H9 (cell line): ENCODE measurements at regions not wholly inside any gene's neighbourhood (a gene's known extent, or its start where the extent isn't known, plus 50 kb on each side); places are given as distances from the start of the nearest gene placed in this dataset.

Experiments used
- DNase-seq: peaks from one replicate; pipeline ENCODE4 v3.0.0-alpha.2; 2017
- H2AFZ ChIP-seq: one replicate; pipeline ENCODE4 v1.6.1; 2013; ENCODE audit warnings: mild to moderate bottlenecking, low read length, control low read depth, moderate library complexity
- H2AK5ac ChIP-seq: 2 replicates; pipeline ENCODE4 v1.6.1; 2013; ENCODE audit warnings: low read length, control low read depth, mixed read lengths; ENCODE audit not compliant: insufficient read length
- H2BK120ac ChIP-seq: one replicate; pipeline ENCODE4 v1.6.1; 2013; ENCODE audit warnings: low read depth, mild to moderate bottlenecking, low read length, control low read depth, inconsistent platforms; ENCODE audit not compliant: poor library complexity, severe bottlenecking
- H2BK12ac ChIP-seq: 2 replicates; pipeline ENCODE4 v1.6.1; 2013; ENCODE audit warnings: low read length, control low read depth, mixed read lengths, low read depth; ENCODE audit not compliant: insufficient read length
- H2BK15ac ChIP-seq: 2 replicates; pipeline ENCODE4 v1.6.1; 2013; ENCODE audit warnings: low read depth, low read length, control low read depth
- H2BK20ac ChIP-seq: one replicate; pipeline ENCODE4 v1.6.1; 2013; ENCODE audit warnings: low read depth, mild to moderate bottlenecking, low read length, control low read depth, inconsistent platforms; ENCODE audit not compliant: poor library complexity, severe bottlenecking
- H2BK5ac ChIP-seq: 2 replicates; pipeline ENCODE4 v1.6.1; 2013; ENCODE audit warnings: low read length, control low read depth, mixed read lengths; ENCODE audit not compliant: insufficient read length
- H3K14ac ChIP-seq: 2 replicates; pipeline ENCODE4 v1.6.1; 2013; ENCODE audit warnings: low read length, control low read depth; ENCODE audit not compliant: insufficient read depth
- H3K18ac ChIP-seq: 2 replicates; pipeline ENCODE4 v1.6.1; 2013; ENCODE audit warnings: low read depth, mild to moderate bottlenecking, mixed read lengths, low read length, control low read depth; ENCODE audit not compliant: insufficient read length
- H3K23ac ChIP-seq: 2 replicates; pipeline ENCODE4 v1.6.1; 2013; ENCODE audit warnings: low read length, control low read depth, mixed read lengths, low read depth; ENCODE audit not compliant: insufficient read length
- H3K23me2 ChIP-seq: 2 replicates; pipeline ENCODE4 v1.6.1; 2013; ENCODE audit warnings: low read depth, mild to moderate bottlenecking, mixed read lengths, low read length, control low read depth; ENCODE audit not compliant: insufficient read length, poor library complexity, severe bottlenecking
- H3K27ac ChIP-seq: 2 replicates; pipeline ENCODE4 v1.5.1; 2013; ENCODE audit warnings: low read length, control low read depth, mixed read lengths, low read depth; ENCODE audit not compliant: insufficient read length
- H3K27me3 ChIP-seq: 2 replicates; pipeline ENCODE4 v1.6.1; 2013; ENCODE audit warnings: low read length, control low read depth, inconsistent platforms; ENCODE audit not compliant: insufficient read depth
- H3K4ac ChIP-seq: 2 replicates; pipeline ENCODE4 v1.6.1; 2013; ENCODE audit warnings: low read depth, mild to moderate bottlenecking, control low read depth, inconsistent platforms, low read length, moderate library complexity
- H3K4me1 ChIP-seq: 2 replicates; pipeline ENCODE4 v1.6.1; 2013; ENCODE audit warnings: low read length, control low read depth, inconsistent platforms; ENCODE audit not compliant: insufficient read depth
- H3K4me2 ChIP-seq: 2 replicates; pipeline ENCODE4 v1.6.1; 2013; ENCODE audit warnings: low read length, control low read depth, mixed read lengths; ENCODE audit not compliant: insufficient read length, insufficient read depth
- H3K56ac ChIP-seq: 2 replicates; pipeline ENCODE4 v1.6.1; 2013; ENCODE audit warnings: low read depth, mild to moderate bottlenecking, mixed read lengths, low read length, control low read depth; ENCODE audit not compliant: insufficient read length
- H3K79me1 ChIP-seq: 2 replicates; pipeline ENCODE4 v1.6.1; 2013; ENCODE audit warnings: low read depth, mild to moderate bottlenecking, moderate library complexity, low read length, control low read depth, inconsistent platforms; ENCODE audit not compliant: insufficient read depth, poor library complexity, severe bottlenecking
- H3K79me2 ChIP-seq: 2 replicates; pipeline ENCODE4 v1.6.1; 2013; ENCODE audit warnings: low read length, control low read depth, inconsistent platforms; ENCODE audit not compliant: insufficient read depth
- H3K9ac ChIP-seq: 2 replicates; pipeline ENCODE4 v1.6.1; 2013; ENCODE audit warnings: low read length, control low read depth, mixed read lengths; ENCODE audit not compliant: insufficient read length; ENCODE audit errors: extremely low read depth
- H3K9me3 ChIP-seq: one replicate; pipeline ENCODE4 v1.6.1; 2013; ENCODE audit warnings: low read depth, low read length, inconsistent platforms; ENCODE audit not compliant: control insufficient read depth
- H3T11ph ChIP-seq: one replicate; pipeline ENCODE4 v1.6.1; 2013; ENCODE audit warnings: mild to moderate bottlenecking, low read length, control low read depth, inconsistent platforms
- H4K20me1 ChIP-seq: one replicate; pipeline ENCODE4 v1.6.1; 2013; ENCODE audit not compliant: control insufficient read depth, insufficient read length, insufficient read depth
- H4K5ac ChIP-seq: 2 replicates; pipeline ENCODE4 v1.6.1; 2013; ENCODE audit warnings: low read depth, mild to moderate bottlenecking, mixed read lengths, low read length, control low read depth; ENCODE audit not compliant: insufficient read length
- H4K8ac ChIP-seq: replicated peaks from 2 replicates; pipeline ENCODE4 v1.6.1; 2013; ENCODE audit warnings: low read length, control low read depth, mixed read lengths, low read depth; ENCODE audit not compliant: insufficient read length
- H4K91ac ChIP-seq: 2 replicates; pipeline ENCODE4 v1.6.1; 2013; ENCODE audit warnings: low read depth, mild to moderate bottlenecking, moderate library complexity, mixed read lengths, low read length, control low read depth; ENCODE audit not compliant: insufficient read length
- H3K27ac Mint-ChIP-seq, 3 experiments: 2 replicates in 2 of 3; 3 replicates in 1 of 3; pipeline ENCODE4 v1.8.0; 2020 to 2021; ENCODE audit warnings: mixed read lengths in 3 of 3, mild to moderate bottlenecking in 1 of 3, moderate library complexity in 1 of 3
- H3K27me3 Mint-ChIP-seq: 2 replicates; pipeline ENCODE4 v1.8.0; 2021; ENCODE audit warnings: low read depth, mild to moderate bottlenecking, moderate library complexity, mixed read lengths
- H3K36me3 Mint-ChIP-seq, 3 experiments: 2 replicates in 2 of 3; 3 replicates in 1 of 3; pipeline ENCODE4 v1.8.0; 2020 to 2021; ENCODE audit warnings: low read depth in 3 of 3, mixed read lengths in 3 of 3; ENCODE audit not compliant: insufficient read depth in 1 of 3
- H3K4me1 Mint-ChIP-seq, 2 experiments: 2 replicates each; pipeline ENCODE4 v1.8.0; 2020; ENCODE audit warnings: mixed read lengths in 2 of 2
- H3K4me3 Mint-ChIP-seq, 2 experiments: 2 replicates in 1 of 2; 3 replicates in 1 of 2; pipeline ENCODE4 v1.8.0; 2020 to 2021; ENCODE audit warnings: mild to moderate bottlenecking in 2 of 2, mixed read lengths in 2 of 2, moderate library complexity in 1 of 2
- H3K9me3 Mint-ChIP-seq, 2 experiments: 2 replicates in 1 of 2; 3 replicates in 1 of 2; pipeline ENCODE4 v1.8.0; 2020; ENCODE audit warnings: mild to moderate bottlenecking in 2 of 2, mixed read lengths in 2 of 2, moderate library complexity in 1 of 2
- CTCF ChIP-seq: fragments of 200-600 bp; sonication (generic); conservative IDR thresholded peaks from 3 replicates; pipeline ENCODE4 v1.8.0; 2021; ENCODE audit warnings: antibody characterized with exemption, mild to moderate bottlenecking
- WGBS: extraction: QIAGEN DNeasy Blood & Tissue Kit; methylation state at CpG from one replicate; pipeline ENCODE4 v1.1.7; 2013; ENCODE audit warnings: missing lambda C conversion rate, low lambda C conversion rate, mixed read lengths; ENCODE audit not compliant: insufficient read length; ENCODE audit errors: extremely low coverage; 5-methylcytosine and 5-hydroxymethylcytosine counted together

DNA sequence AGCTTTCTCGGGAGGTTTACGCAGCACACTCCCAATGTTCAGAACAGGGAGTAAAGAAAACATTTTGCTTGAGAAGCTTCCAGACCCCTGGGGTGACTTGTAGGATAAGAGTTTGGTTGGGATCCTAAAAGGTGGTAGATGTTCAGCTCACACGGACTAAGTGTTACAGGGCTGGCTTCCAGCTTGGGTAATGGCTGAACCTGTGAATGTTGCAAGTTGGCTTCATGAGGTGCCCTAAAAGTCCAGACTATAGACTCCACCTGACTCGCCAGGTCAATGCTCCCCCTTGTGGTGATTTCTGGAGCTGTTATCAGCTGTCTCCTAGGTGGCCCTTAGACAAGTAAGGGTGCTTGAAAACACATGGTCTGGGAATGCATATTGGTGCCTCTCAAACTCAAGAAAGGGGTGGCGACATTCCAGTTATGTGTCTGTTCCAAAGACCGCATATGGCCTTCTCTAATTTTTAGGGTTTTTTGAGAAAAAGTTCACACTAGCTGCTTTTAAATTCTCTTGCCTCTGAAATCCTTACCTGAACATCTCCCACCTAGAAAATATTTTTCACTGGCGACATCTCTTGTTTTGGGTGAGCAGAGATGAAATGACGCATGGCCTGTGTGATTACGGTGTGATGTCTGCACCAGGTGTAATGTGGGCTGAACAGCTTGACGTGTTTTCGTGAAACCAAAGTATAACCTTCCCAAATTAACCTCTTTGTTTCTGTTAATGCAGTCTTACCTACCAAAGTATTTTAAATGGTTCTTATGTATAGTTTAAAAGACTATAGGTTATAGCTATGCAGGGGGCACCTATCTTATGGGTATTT lies 175.7 kb upstream of the KBTBD8 start:
- H3K27ac Mint-ChIP-seq, result no peak overlapping the region
- no peak overlapping the region for H3K56ac ChIP-seq
- H3K36me3 Mint-ChIP-seq, result no peaks in the 10 kb centered on the region
- no peak overlapping the region for H2BK12ac ChIP-seq
- WGBS, result no CpG with 5 or more reads among the region's 11 CpGs
- peaks cover 3% of the 10 kb centered on the region; the same call in 1 of the 2 replicates for H3K4me1 ChIP-seq
- no peaks in the 10 kb centered on the region for H3K23me2 ChIP-seq
- H3K79me2 ChIP-seq, result no peaks in the 10 kb centered on the region
- no peaks in the 10 kb centered on the region for H3K27me3 ChIP-seq
- H2BK120ac ChIP-seq, result no peak overlapping the region
- peaks cover 29 to 32% of the 10 kb centered on the region in 2 experiments for H3K4me1 Mint-ChIP-seq
- H3K9ac ChIP-seq, result no peak overlapping the region
- H3K27me3 Mint-ChIP-seq, result no peaks in the 10 kb centered on the region
- H3K9me3 Mint-ChIP-seq, result no peaks in the 10 kb centered on the region
- no peak overlapping the region for H3K4me3 Mint-ChIP-seq
- H3K18ac ChIP-seq, result no peak overlapping the region
- H2BK5ac ChIP-seq, result no peak overlapping the region
- no peak overlapping the region for H3T11ph ChIP-seq
- H2BK15ac ChIP-seq, result no peak overlapping the region
- H4K8ac ChIP-seq, result no peak overlapping the region
- DNase-seq, result peak; percentile 85
- TF ChIP-seq CTCF, result peak; percentile 89
- no peaks in the 10 kb centered on the region for H3K9me3 ChIP-seq
- H3K14ac ChIP-seq, result no peak overlapping the region
- no peak overlapping the region for H3K27ac ChIP-seq
- no peak overlapping the region for H3K4ac ChIP-seq
- no peak overlapping the region for H3K23ac ChIP-seq
- H4K91ac ChIP-seq, result no peak overlapping the region
- no peak overlapping the region for H2AK5ac ChIP-seq
- H4K20me1 ChIP-seq, result no peaks in the 10 kb centered on the region
- H2BK20ac ChIP-seq, result no peak overlapping the region
- H3K4me2 ChIP-seq, result no peak overlapping the region
- H2AFZ ChIP-seq, result no peak overlapping the region
- H3K79me1 ChIP-seq, result no peaks in the 10 kb centered on the region
- no peak overlapping the region for H4K5ac ChIP-seq
